HepG2 (cell line): ENCODE measurements at regions not wholly inside any gene's neighbourhood (a gene's known extent, or its start where the extent isn't known, plus 50 kb on each side); places are given as distances from the start of the nearest gene placed in this dataset.

Experiments
- EP300 ChIP-seq, 3 experiments: sonication (generic) in 1 of 3; formaldehyde crosslinking in 1 of 3; IDR thresholded peaks; 2 replicates each; pipeline versions ENCODE4 v1.5.1 to v1.6.1; 2011 to 2020; ENCODE audit warnings: low read depth in 2 of 3, low read length in 2 of 3, borderline replicate concordance in 1 of 3, improper control_type of control experiment in 1 of 3, mild to moderate bottlenecking in 1 of 3, missing genetic modification reagents in 1 of 3, moderate library complexity in 1 of 3
- MTA3 ChIP-seq: sonication (generic); formaldehyde crosslinking; IDR thresholded peaks from 2 replicates; pipeline ENCODE4 v1.4.0; 2020; ENCODE audit warnings: missing genetic modification reagents
- POLR2AphosphoS5 ChIP-seq: IDR thresholded peaks from 2 replicates; pipeline ENCODE4 v1.6.1; 2012; ENCODE audit warnings: low read depth, low read length
- ZNF264 ChIP-seq: sonication (generic); formaldehyde crosslinking; IDR thresholded peaks from 2 replicates; pipeline ENCODE4 v1.4.0; 2020; ENCODE audit warnings: missing genetic modification reagents

DNA sequence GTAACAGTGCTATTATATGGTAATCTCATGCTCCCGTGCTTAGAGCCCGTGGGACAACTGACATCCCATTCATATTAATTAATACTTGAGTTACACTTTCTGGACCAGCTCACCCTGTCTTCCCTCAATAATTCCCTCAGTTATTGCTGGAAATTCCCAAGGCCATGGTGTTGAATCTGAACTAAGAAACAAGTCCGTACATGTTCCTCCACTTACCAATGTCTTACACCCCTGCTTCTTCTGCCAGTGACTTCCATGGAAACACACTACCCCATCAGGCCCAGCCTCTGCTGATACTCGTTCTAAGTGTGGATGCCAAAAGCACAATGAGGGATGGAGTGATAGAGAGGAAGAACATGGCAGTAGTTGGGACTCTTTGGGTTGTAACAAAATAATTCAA, 193.7 kb downstream of the RND3 start:
- TF ChIP-seq ZNF264 (CRISPR knock-in tag) (no peak), POLR2AphosphoS5 (no peak), EP300 (IDR thresholded peaks at IDR 0.05; ENCODE audit: low read depth in 2 of 2, low read length in 2 of 2) (no peak), EP300 (CRISPR knock-in tag; IDR thresholded peaks at IDR 0.05; ENCODE audit: borderline replicate concordance) (no peak), MTA3 (CRISPR knock-in tag) (no peak)
